HEK293 (cell line): ENCODE measurements at regions not wholly inside any gene's neighbourhood (a gene's known extent, or its start where the extent isn't known, plus 50 kb on each side); places are given as distances from the start of the nearest gene placed in this dataset.

Experiments used
- CTCF ChIA-PET: fragments of 350-600 bp; formaldehyde crosslinking; extraction: SDS; loops from one replicate; lab custom pipeline; 2021; ENCODE audit warnings: antibody characterized with exemption; lab: Yijun Ruan, JAX
- POLR2A ChIA-PET: fragments of 300-600 bp; formaldehyde crosslinking; extraction: SDS; loops from one replicate; lab custom pipeline; 2020; ENCODE audit warnings: antibody characterized with exemption, inconsistent platforms; lab: Yijun Ruan, JAX
- H3K27ac ChIP-seq: fragments of 200-500 bp; sonication (Bioruptor generic); 2 replicates; pipeline ENCODE4 v1.5.1; 2014; ENCODE audit warnings: low read depth, low read length, control low read depth, inconsistent platforms; ENCODE audit errors: extremely low read depth
- H3K36me3 ChIP-seq, 2 experiments: fragments of 200-500 bp in 1 of 2; sonication (Bioruptor generic) in 1 of 2; 1 replicate in 1 of 2; 2 replicates in 1 of 2; pipeline ENCODE4 v1.5.1; 2014 to 2017; ENCODE audit warnings: inconsistent platforms in 2 of 2, low read length in 2 of 2; ENCODE audit not compliant: control insufficient read depth in 2 of 2, insufficient read depth in 1 of 2
- H3K4me1 ChIP-seq: fragments of 200-500 bp; sonication (Bioruptor generic); 2 replicates; pipeline ENCODE4 v1.5.1; 2014; ENCODE audit warnings: mild to moderate bottlenecking, low read length, inconsistent platforms; ENCODE audit not compliant: control insufficient read depth, insufficient read depth
- H3K4me3 ChIP-seq: 2 replicates; pipeline ENCODE4 v1.5.1; 2011; ENCODE audit warnings: low read depth, mild to moderate bottlenecking, control low read depth, low read length, moderate library complexity
- H3K9me3 ChIP-seq: fragments of 200-500 bp; sonication (Bioruptor generic); 2 replicates; pipeline ENCODE4 v1.5.1; 2014; ENCODE audit warnings: low read depth, low read length, inconsistent platforms; ENCODE audit not compliant: control insufficient read depth, insufficient read depth
- BCL11B ChIP-seq: fragments of 450-650 bp; formaldehyde crosslinking; IDR thresholded peaks from 2 replicates; pipeline ENCODE4 v1.5.1; 2016; ENCODE audit warnings: low read depth, missing biosample characterization, missing genetic modification characterization
- GLI2 ChIP-seq: fragments of 450-650 bp; formaldehyde crosslinking; IDR thresholded peaks from 2 replicates; pipeline ENCODE4; 2017; ENCODE audit warnings: missing biosample characterization, missing genetic modification characterization, low read depth, borderline replicate concordance
- HOXA7 ChIP-seq: sonication (generic); formaldehyde crosslinking; IDR thresholded peaks from 2 replicates; pipeline ENCODE4 v1.8.1; 2022; ENCODE audit warnings: missing genetic modification reagents, borderline replicate concordance
- KLF7 ChIP-seq: fragments of 450-650 bp; formaldehyde crosslinking; IDR thresholded peaks from 2 replicates; pipeline ENCODE4 v1.5.1; 2016; ENCODE audit warnings: missing biosample characterization, missing genetic modification characterization, borderline replicate concordance
- TRIM28 ChIP-seq: IDR thresholded peaks from 2 replicates; pipeline ENCODE4 v1.6.1; 2011; ENCODE audit warnings: low read length, control low read depth, borderline replicate concordance
- ZBTB8A ChIP-seq: fragments of 450-650 bp; formaldehyde crosslinking; IDR thresholded peaks from 2 replicates; pipeline ENCODE4 v1.5.1; 2016; ENCODE audit warnings: missing biosample characterization, missing genetic modification characterization
- ZNF223 ChIP-seq: fragments of 450-650 bp; formaldehyde crosslinking; IDR thresholded peaks from 2 replicates; pipeline ENCODE4 v1.5.1; 2016; ENCODE audit warnings: missing biosample characterization, missing genetic modification characterization
- ZNF266 ChIP-seq: fragments of 450-650 bp; formaldehyde crosslinking; IDR thresholded peaks from 2 replicates; pipeline ENCODE4 v1.5.1; 2016; ENCODE audit warnings: missing biosample characterization, missing genetic modification characterization, low read depth
- ZNF302 ChIP-seq: fragments of 450-650 bp; formaldehyde crosslinking; IDR thresholded peaks from 2 replicates; pipeline ENCODE4 v1.5.1; 2016; ENCODE audit warnings: missing biosample characterization, missing genetic modification characterization, low read depth
- ZNF404 ChIP-seq: fragments of 450-650 bp; formaldehyde crosslinking; IDR thresholded peaks from 2 replicates; pipeline ENCODE4 v1.5.1; 2017; ENCODE audit warnings: missing biosample characterization, missing genetic modification characterization
- ZNF561 ChIP-seq: fragments of 450-650 bp; IDR thresholded peaks from 2 replicates; pipeline ENCODE4 v1.5.1; 2018; ENCODE audit warnings: missing biosample characterization, missing genetic modification characterization, borderline replicate concordance
- ZNF585B ChIP-seq: fragments of 450-650 bp; formaldehyde crosslinking; IDR thresholded peaks from 2 replicates; pipeline ENCODE4 v1.5.1; 2016; ENCODE audit warnings: missing biosample characterization, missing genetic modification characterization
- ZNF670 ChIP-seq: fragments of 450-650 bp; formaldehyde crosslinking; IDR thresholded peaks from 2 replicates; pipeline ENCODE4 v1.5.1; 2016; ENCODE audit warnings: missing biosample characterization, missing genetic modification characterization, low read depth
- ZNF785 ChIP-seq: fragments of 450-650 bp; formaldehyde crosslinking; IDR thresholded peaks from 2 replicates; pipeline ENCODE4 v1.5.1; 2016; ENCODE audit warnings: missing biosample characterization, missing genetic modification characterization
- ZNF792 ChIP-seq: fragments of 450-650 bp; formaldehyde crosslinking; IDR thresholded peaks from 2 replicates; pipeline ENCODE4 v1.5.1; 2016; ENCODE audit warnings: missing biosample characterization, missing genetic modification characterization
- ZSCAN16 ChIP-seq: fragments of 450-650 bp; formaldehyde crosslinking; IDR thresholded peaks from 2 replicates; pipeline ENCODE4 v1.5.1; 2016; ENCODE audit warnings: missing biosample characterization, missing genetic modification characterization
- TF ChIP-seq, protein P1 (sequence below): fragments of 450-650 bp; formaldehyde crosslinking; IDR thresholded peaks from 2 replicates; pipeline ENCODE4 v1.5.1; 2016; ENCODE audit warnings: missing biosample characterization, missing genetic modification characterization
- TF ChIP-seq, protein P2 (sequence below): fragments of 450-650 bp; formaldehyde crosslinking; IDR thresholded peaks from 2 replicates; pipeline ENCODE4 v1.5.1; 2016; ENCODE audit warnings: missing biosample characterization, missing genetic modification characterization
- TF ChIP-seq, protein P3 (sequence below): fragments of 450-650 bp; formaldehyde crosslinking; IDR thresholded peaks from 2 replicates; pipeline ENCODE4 v1.5.1; 2016; ENCODE audit warnings: missing biosample characterization, missing genetic modification characterization
- TF ChIP-seq, protein P4 (sequence below): fragments of 450-650 bp; formaldehyde crosslinking; IDR thresholded peaks from 2 replicates; pipeline ENCODE4 v1.5.1; 2017; ENCODE audit warnings: missing biosample characterization, missing genetic modification characterization

DNA sequence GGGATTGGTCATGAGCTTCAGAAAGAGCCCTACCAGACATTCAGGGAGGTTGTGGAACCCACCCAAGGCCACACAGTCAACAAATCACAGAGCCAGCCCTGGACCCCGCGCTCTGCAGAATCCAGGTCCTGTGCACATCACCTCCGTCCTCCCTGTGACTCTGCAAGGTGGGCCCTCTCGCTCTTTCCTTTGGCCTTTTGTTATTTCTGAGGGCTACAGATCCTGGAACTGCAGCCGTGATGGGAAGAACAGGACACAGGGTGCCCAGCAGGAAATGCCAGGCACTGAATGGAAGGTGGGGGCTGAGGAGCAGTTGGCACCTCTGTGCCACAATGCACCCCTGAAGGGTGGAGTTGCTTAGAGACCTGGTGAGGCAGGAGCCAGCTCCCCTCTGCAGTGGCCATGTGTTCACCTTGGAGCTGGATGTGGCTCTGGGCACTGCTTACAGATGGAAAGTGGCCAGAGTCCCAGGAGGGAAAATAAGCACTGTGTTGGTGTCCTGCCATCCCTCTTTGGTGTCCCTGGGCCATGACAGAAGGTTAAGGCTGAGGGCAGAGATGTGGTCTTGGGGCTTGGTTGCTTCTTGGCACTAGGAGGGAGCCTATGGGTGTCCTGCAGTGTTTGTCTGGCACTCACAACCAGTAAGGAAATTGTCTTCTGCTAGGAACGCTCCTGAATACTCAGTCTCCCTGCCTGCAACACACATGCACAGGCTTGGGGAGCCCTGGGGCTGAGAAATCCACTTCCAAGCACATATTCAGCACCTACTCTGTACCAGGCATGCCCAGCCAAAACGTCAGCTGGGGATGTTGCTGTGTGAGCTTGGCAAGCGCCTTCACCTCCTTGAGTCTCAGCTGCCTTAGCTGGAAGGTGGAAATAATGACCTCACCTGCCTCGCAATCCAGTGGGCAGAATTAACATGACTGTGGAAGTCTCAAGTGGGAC lies 98.0 kb upstream of the SLC6A6 start:
- CTCF ChIA-PET: no interaction called here
- POLR2A ChIA-PET: no interaction called here
- Histone ChIP-seq H3K4me3 (no peak overlapping the region), H3K9me3 (no peaks in the 10 kb centered on the region), H3K4me1 (no peaks in the 10 kb centered on the region), H3K36me3 (no peaks in the 10 kb centered on the region), H3K27ac (no peak overlapping the region)
- TF ChIP-seq HOXA7 (CRISPR knock-in tag) (no peak), GLI2 (tag by site-specific recombination) (no peak), ZNF404 (tag by site-specific recombination) (no peak), TRIM28 (no peak), ZBTB8A (tag by site-specific recombination) (no peak), ZNF561 (tag by site-specific recombination) (no peak), ZNF223 (tag by site-specific recombination) (no peak), ZNF792 (no peak), ZNF302 (tag by site-specific recombination) (no peak), ZNF785 (no peak), ZNF670 (no peak)
- TF ChIP-seq, protein P1, sequence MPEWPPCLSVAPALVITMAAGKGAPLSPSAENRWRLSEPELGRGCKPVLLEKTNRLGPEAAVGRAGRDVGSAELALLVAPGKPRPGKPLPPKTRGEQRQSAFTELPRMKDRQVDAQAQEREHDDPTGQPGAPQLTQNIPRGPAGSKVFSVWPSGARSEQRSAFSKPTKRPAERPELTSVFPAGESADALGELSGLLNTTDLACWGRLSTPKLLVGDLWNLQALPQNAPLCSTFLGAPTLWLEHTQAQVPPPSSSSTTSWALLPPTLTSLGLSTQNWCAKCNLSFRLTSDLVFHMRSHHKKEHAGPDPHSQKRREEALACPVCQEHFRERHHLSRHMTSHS: no peak
- TF ChIP-seq, protein P2, sequence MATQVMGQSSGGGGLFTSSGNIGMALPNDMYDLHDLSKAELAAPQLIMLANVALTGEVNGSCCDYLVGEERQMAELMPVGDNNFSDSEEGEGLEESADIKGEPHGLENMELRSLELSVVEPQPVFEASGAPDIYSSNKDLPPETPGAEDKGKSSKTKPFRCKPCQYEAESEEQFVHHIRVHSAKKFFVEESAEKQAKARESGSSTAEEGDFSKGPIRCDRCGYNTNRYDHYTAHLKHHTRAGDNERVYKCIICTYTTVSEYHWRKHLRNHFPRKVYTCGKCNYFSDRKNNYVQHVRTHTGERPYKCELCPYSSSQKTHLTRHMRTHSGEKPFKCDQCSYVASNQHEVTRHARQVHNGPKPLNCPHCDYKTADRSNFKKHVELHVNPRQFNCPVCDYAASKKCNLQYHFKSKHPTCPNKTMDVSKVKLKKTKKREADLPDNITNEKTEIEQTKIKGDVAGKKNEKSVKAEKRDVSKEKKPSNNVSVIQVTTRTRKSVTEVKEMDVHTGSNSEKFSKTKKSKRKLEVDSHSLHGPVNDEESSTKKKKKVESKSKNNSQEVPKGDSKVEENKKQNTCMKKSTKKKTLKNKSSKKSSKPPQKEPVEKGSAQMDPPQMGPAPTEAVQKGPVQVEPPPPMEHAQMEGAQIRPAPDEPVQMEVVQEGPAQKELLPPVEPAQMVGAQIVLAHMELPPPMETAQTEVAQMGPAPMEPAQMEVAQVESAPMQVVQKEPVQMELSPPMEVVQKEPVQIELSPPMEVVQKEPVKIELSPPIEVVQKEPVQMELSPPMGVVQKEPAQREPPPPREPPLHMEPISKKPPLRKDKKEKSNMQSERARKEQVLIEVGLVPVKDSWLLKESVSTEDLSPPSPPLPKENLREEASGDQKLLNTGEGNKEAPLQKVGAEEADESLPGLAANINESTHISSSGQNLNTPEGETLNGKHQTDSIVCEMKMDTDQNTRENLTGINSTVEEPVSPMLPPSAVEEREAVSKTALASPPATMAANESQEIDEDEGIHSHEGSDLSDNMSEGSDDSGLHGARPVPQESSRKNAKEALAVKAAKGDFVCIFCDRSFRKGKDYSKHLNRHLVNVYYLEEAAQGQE: no peak

DNA sequence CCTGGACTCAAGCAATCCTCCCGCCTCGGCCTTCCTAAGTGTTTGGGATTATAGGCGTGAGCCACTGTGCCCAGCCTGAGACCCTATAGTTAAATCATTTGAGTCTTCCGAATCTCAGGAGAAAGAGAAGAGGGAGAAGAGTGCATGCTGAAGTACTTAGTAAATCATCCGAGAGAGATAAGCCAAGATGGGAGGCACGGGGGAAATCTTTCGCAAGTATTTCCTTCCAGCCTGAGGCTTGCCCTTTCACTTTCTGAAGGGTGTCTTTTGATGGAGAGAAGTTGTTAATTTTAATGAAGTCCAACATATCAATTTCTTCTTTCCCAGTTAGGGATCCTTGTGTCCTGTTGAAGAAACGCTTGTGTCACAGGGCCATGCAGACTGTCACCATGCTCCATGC lies 97.1 kb upstream of the SLC6A6 start:
- Histone ChIP-seq H3K9me3 (no peaks in the 10 kb centered on the region), H3K36me3 (no peaks in the 10 kb centered on the region), H3K4me3 (no peak overlapping the region), H3K4me1 (no peaks in the 10 kb centered on the region), H3K27ac (no peak overlapping the region)
- ChIA-PET CTCF (no interaction called here), POLR2A (no interaction called here)
- TF ChIP-seq TRIM28 (no peak), ZNF585B (tag by site-specific recombination) (no peak), BCL11B (tag by site-specific recombination) (no peak), KLF7 (tag by site-specific recombination) (no peak), ZSCAN16 (tag by site-specific recombination) (no peak), ZNF266 (tag by site-specific recombination) (no peak)
- TF ChIP-seq, protein P3, sequence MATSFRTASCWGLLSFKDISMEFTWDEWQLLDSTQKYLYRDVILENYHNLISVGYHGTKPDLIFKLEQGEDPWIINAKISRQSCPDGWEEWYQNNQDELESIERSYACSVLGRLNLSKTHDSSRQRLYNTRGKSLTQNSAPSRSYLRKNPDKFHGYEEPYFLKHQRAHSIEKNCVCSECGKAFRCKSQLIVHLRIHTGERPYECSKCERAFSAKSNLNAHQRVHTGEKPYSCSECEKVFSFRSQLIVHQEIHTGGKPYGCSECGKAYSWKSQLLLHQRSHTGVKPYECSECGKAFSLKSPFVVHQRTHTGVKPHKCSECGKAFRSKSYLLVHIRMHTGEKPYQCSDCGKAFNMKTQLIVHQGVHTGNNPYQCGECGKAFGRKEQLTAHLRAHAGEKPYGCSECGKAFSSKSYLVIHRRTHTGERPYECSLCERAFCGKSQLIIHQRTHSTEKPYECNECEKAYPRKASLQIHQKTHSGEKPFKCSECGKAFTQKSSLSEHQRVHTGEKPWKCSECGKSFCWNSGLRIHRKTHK (tag by site-specific recombination): no peak
- TF ChIP-seq, protein P4, sequence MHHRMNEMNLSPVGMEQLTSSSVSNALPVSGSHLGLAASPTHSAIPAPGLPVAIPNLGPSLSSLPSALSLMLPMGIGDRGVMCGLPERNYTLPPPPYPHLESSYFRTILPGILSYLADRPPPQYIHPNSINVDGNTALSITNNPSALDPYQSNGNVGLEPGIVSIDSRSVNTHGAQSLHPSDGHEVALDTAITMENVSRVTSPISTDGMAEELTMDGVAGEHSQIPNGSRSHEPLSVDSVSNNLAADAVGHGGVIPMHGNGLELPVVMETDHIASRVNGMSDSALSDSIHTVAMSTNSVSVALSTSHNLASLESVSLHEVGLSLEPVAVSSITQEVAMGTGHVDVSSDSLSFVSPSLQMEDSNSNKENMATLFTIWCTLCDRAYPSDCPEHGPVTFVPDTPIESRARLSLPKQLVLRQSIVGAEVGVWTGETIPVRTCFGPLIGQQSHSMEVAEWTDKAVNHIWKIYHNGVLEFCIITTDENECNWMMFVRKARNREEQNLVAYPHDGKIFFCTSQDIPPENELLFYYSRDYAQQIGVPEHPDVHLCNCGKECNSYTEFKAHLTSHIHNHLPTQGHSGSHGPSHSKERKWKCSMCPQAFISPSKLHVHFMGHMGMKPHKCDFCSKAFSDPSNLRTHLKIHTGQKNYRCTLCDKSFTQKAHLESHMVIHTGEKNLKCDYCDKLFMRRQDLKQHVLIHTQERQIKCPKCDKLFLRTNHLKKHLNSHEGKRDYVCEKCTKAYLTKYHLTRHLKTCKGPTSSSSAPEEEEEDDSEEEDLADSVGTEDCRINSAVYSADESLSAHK (tag by site-specific recombination): no peak
